GM19395 (cell line): ENCODE measurements at regions not wholly inside any gene's neighbourhood (a gene's known extent, or its start where the extent isn't known, plus 50 kb on each side); places are given as distances from the start of the nearest gene placed in this dataset.
"Not testable (repeated sequence)": the region's sequence is repeated elsewhere in the genome, so short reads cannot be mapped to it uniquely, and the experiment has no call there.

Source experiments
- ATAC-seq: cut with Tn5 transposase; IDR thresholded peaks from one replicate; pipeline ENCODE4 v1.9.1; 2021; ENCODE audit warnings: mild to moderate bottlenecking, moderate library complexity; ENCODE audit not compliant: unreplicated experiment

- no peak for ATAC-seq
Observed at GRCh38 chr18:27585602-27586173, 400.6 kb upstream of the CHST9 start.

- ATAC-seq: no peak
Observed at GRCh38 chr18:27583466-27583865, 398.4 kb upstream of the CHST9 start.

- no peak for ATAC-seq
Observed at GRCh38 chr18:27582760-27583412, 397.8 kb upstream of the CHST9 start.

GRCh38 chr18:27581296-27581904 is 396.3 kb upstream of the CHST9 start:
- ATAC-seq: no peak

- no peak for ATAC-seq
Observed at GRCh38 chr18:27579364-27579763, 394.3 kb upstream of the CHST9 start.

GRCh38 chr18:27577752-27578151 is 392.6 kb upstream of the CHST9 start:
- no peak for ATAC-seq

GRCh38 chr18:27577265-27577664 is 392.2 kb upstream of the CHST9 start:
- no peak for ATAC-seq

GRCh38 chr18:27567434-27567833 is 382.3 kb upstream of the CHST9 start:
- ATAC-seq: no peak

GRCh38 chr18:27564066-27564465 is 379.0 kb upstream of the CHST9 start:
- ATAC-seq: no peak

GRCh38 chr18:27558388-27559155 is 373.5 kb upstream of the CHST9 start:
- no peak for ATAC-seq

GRCh38 chr18:27556741-27557140 is 371.6 kb upstream of the CHST9 start:
- no peak for ATAC-seq

- no peak for ATAC-seq
Observed at GRCh38 chr18:27549335-27550039, 364.4 kb upstream of the CHST9 start.

GRCh38 chr18:27546991-27547390 is 361.9 kb upstream of the CHST9 start:
- no peak for ATAC-seq

- ATAC-seq: no peak
Observed at GRCh38 chr18:27544206-27544605, 359.1 kb upstream of the CHST9 start.

GRCh38 chr18:27541293-27541692 is 356.2 kb upstream of the CHST9 start:
- ATAC-seq: no peak

- no peak for ATAC-seq
Observed at GRCh38 chr18:27540111-27540510, 355.0 kb upstream of the CHST9 start.

- no peak for ATAC-seq
Observed at GRCh38 chr18:27528925-27529521, 343.9 kb upstream of the CHST9 start.

GRCh38 chr18:27527856-27528255 is 342.7 kb upstream of the CHST9 start:
- no peak for ATAC-seq

GRCh38 chr18:27520401-27520800 is 335.3 kb upstream of the CHST9 start:
- no peak for ATAC-seq

- not testable (repeated sequence) for ATAC-seq
Observed at GRCh38 chr18:27510036-27510633, 325.0 kb upstream of the CHST9 start.
